Fibroblast of lung (primary cell): ENCODE measurements at regions not wholly inside any gene's neighbourhood (a gene's known extent, or its start where the extent isn't known, plus 50 kb on each side); places are given as distances from the start of the nearest gene placed in this dataset.

Experiments used
- DNase-seq, 2 donors: peaks; one replicate each; pipeline versions ENCODE4 v3.0.0 to v3.0.0-alpha.2; 2010; ENCODE audit warnings: low read depth in 2 of 2
- H2AFZ ChIP-seq: 2 replicates; pipeline ENCODE4 v1.5.1; 2012; ENCODE audit warnings: low read length, control low read depth, inconsistent platforms
- H3K27ac ChIP-seq: 2 replicates; pipeline ENCODE4 v1.5.1; 2011; ENCODE audit warnings: low read length, control low read depth; ENCODE audit not compliant: insufficient read depth
- H3K27me3 ChIP-seq: 2 replicates; pipeline ENCODE4 v1.5.1; 2011; ENCODE audit warnings: mild to moderate bottlenecking, low read length; ENCODE audit not compliant: control insufficient read depth, insufficient read depth
- H3K36me3 ChIP-seq: 2 replicates; pipeline ENCODE4 v1.5.1; 2011; ENCODE audit warnings: low read length; ENCODE audit not compliant: control insufficient read depth, insufficient read depth
- H3K4me1 ChIP-seq: 2 replicates; pipeline ENCODE4 v1.5.1; 2011; ENCODE audit warnings: low read length; ENCODE audit not compliant: control insufficient read depth, insufficient read depth; ENCODE audit errors: extremely low read depth
- H3K4me2 ChIP-seq: 2 replicates; pipeline ENCODE4 v1.5.1; 2011; ENCODE audit warnings: low read length, control low read depth; ENCODE audit not compliant: insufficient read depth; ENCODE audit errors: extremely low read depth
- H3K4me3 ChIP-seq, 4 experiments: fragments of 200-600 bp in 1 of 4; sonication (generic) in 1 of 4; replicated peaks in 1 of 4; 2 replicates each; pipeline ENCODE4 v1.5.1; 2011 to 2016; ENCODE audit warnings: low read length in 4 of 4, low read depth in 3 of 4, mild to moderate bottlenecking in 3 of 4, control low read depth in 2 of 4, inconsistent platforms in 1 of 4, mixed read lengths in 1 of 4; ENCODE audit not compliant: insufficient read depth in 1 of 4; ENCODE audit errors: control extremely low read depth in 1 of 4
- H3K79me2 ChIP-seq: 2 replicates; pipeline ENCODE4 v1.5.1; 2012; ENCODE audit warnings: mild to moderate bottlenecking, low read length, inconsistent platforms; ENCODE audit not compliant: control insufficient read depth, insufficient read depth
- H3K9ac ChIP-seq: 2 replicates; pipeline ENCODE4 v1.5.1; 2011; ENCODE audit warnings: mild to moderate bottlenecking, low read length, control low read depth; ENCODE audit not compliant: insufficient read depth
- H3K9me3 ChIP-seq: 2 replicates; pipeline ENCODE4 v1.5.1; 2012; ENCODE audit warnings: low read depth, low read length; ENCODE audit not compliant: control insufficient read depth, insufficient read depth
- H4K20me1 ChIP-seq: 2 replicates; pipeline ENCODE4 v1.5.1; 2011; ENCODE audit warnings: low read length; ENCODE audit not compliant: control insufficient read depth, insufficient read depth; ENCODE audit errors: extremely low read depth
- CTCF ChIP-seq, 2 donors: IDR thresholded peaks in 1 of 2; conservative IDR thresholded peaks in 1 of 2; 1 replicate in 1 of 2; 2 replicates in 1 of 2; pipeline ENCODE4 v1.5.1; 2011 to 2012; ENCODE audit warnings: low read length in 2 of 2, control low read depth in 1 of 2, inconsistent platforms in 1 of 2, low read depth in 1 of 2, mild to moderate bottlenecking in 1 of 2
- EZH2 ChIP-seq: IDR thresholded peaks from 2 replicates; pipeline ENCODE4 v1.5.1; 2012; ENCODE audit warnings: low read length, control low read depth, mild to moderate bottlenecking; ENCODE audit errors: missing control alignments

- Histone ChIP-seq H3K36me3 (no peaks in the 10 kb centered on the region), H3K9ac (no peak overlapping the region), H3K4me3 (no peak overlapping the region), H3K27me3 (no peaks in the 10 kb centered on the region), H3K4me1 (no peaks in the 10 kb centered on the region), H3K27ac (no peak overlapping the region), H2AFZ (no peak overlapping the region), H4K20me1 (no peaks in the 10 kb centered on the region), H3K9me3 (no peaks in the 10 kb centered on the region), H3K4me2 (no peak overlapping the region), H3K79me2 (no peaks in the 10 kb centered on the region)
- TF ChIP-seq EZH2, result no peak
- TF ChIP-seq CTCF (conservative IDR thresholded peaks at IDR 0.05 in 1 of 2, IDR thresholded peaks at IDR 0.05 in 1 of 2; ENCODE audit: low read depth in 1 of 2, low read length in 2 of 2), result no peak
- no peak for DNase-seq
These were observed 53.0 kb upstream of the INSIG1 start for GRCh38 chr7:155244675-155245074.

- no peaks in the 10 kb centered on the region for H3K36me3 ChIP-seq
- H3K4me3 ChIP-seq, result no peak overlapping the region
- H3K27ac ChIP-seq, result no peak overlapping the region
- H3K9ac ChIP-seq, result peak overlapping the region; percentile 1
- H3K79me2 ChIP-seq, result no peaks in the 10 kb centered on the region
- H4K20me1 ChIP-seq, result no peaks in the 10 kb centered on the region
- H3K27me3 ChIP-seq, result no peaks in the 10 kb centered on the region
- H3K4me2 ChIP-seq, result no peak overlapping the region
- no peak overlapping the region for H2AFZ ChIP-seq
- H3K4me1 ChIP-seq, result peaks cover 2% of the 10 kb centered on the region
- H3K9me3 ChIP-seq, result no peaks in the 10 kb centered on the region
- no peak for DNase-seq
- TF ChIP-seq EZH2 (no peak), CTCF (conservative IDR thresholded peaks at IDR 0.05 in 1 of 2, IDR thresholded peaks at IDR 0.05 in 1 of 2; ENCODE audit: low read depth in 1 of 2, low read length in 2 of 2) (no peak)
These were observed 50.0 kb upstream of the INSIG1 start for GRCh38 chr7:155247479-155248365.
